ENCODE measurements at regions not wholly inside any gene's neighbourhood (a gene's known extent, or its start where the extent isn't known, plus 50 kb on each side); places are given as distances from the start of the nearest gene placed in this dataset.
"Not testable (repeated sequence)": the region's sequence is repeated elsewhere in the genome, so short reads cannot be mapped to it uniquely, and the experiment has no call there.

DNA sequence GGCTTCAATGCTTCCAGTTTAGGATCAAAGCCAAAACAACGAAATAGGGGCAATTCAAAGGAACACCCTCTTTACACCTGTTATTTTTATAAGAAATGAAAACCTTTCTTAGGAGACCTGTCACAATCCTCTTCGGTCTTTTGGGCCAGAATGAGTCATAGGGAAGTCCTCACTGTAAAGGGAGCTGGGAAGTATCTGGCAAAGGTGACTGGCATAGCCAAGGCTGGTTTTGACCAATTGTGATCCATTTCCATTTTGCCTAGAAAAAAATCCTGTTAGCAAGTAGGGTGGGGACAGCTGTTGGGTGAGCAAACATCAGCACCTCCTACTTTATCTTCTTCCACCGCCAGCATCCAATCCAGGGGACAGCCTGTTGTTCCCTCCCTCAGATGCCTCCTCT is 343.2 kb upstream of the SULF2 start:
- peaks cover 12% of the 10 kb centered on the region for H3K4me1 ChIP-seq (ENCODE audit: control insufficient read depth, insufficient read depth, low read length)
- peaks cover 4% of the 10 kb centered on the region for H3K9me3 ChIP-seq (ENCODE audit: control insufficient read depth, insufficient read depth, low read length)
- DNase-seq (ENCODE audit: low read depth in 4 of 6, low spot score in 6 of 6), result no peak
- no peak overlapping the region for H3K4me3 ChIP-seq (ENCODE audit: low read depth, low read length)
- no peaks in the 10 kb centered on the region for H3K36me3 ChIP-seq (ENCODE audit: control insufficient read depth, insufficient read depth, low read length)
- WGBS (ENCODE audit: insufficient coverage), result 100% methylated on average over 1 of the region's 3 CpGs
- H3K27ac ChIP-seq (ENCODE audit: low read depth, low read length), result no peak overlapping the region
- H3K27me3 ChIP-seq (ENCODE audit: control insufficient read depth, insufficient read depth, low read length), result no peaks in the 10 kb centered on the region

DNA sequence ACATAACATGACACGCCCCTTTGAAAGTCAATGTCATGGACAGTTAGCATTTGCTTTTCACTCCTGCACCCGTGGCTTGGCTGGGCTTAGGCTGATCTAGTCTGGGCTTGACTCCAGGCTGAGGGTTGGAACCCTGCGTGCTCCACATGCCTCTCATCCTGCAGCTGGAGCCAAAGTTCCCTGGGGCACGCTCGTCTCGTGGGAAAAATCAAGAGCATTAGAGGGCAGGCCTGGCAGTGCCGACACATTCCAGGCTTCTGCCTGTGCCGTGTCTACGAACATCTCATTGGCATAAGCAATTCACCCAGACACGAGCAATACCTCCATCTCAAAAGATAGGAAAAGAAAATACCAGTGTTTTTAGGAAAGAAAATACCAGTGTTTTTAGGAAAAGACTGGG is 342.7 kb upstream of the SULF2 start:
- not testable (repeated sequence) for H3K4me3 ChIP-seq (ENCODE audit: low read depth, low read length); H3K36me3 ChIP-seq (ENCODE audit: control insufficient read depth, insufficient read depth, low read length); H3K27ac ChIP-seq (ENCODE audit: low read depth, low read length); H3K9me3 ChIP-seq (ENCODE audit: control insufficient read depth, insufficient read depth, low read length); H3K27me3 ChIP-seq (ENCODE audit: control insufficient read depth, insufficient read depth, low read length)
- DNase-seq (ENCODE audit: low read depth in 4 of 6, low spot score in 6 of 6), result peak in 1 of 6 donors; percentile 43
- H3K4me1 ChIP-seq (ENCODE audit: control insufficient read depth, insufficient read depth, low read length), result peaks cover 12% of the 10 kb centered on the region
- WGBS (ENCODE audit: insufficient coverage), result 40% methylated on average over 1 of the region's 10 CpGs

DNA sequence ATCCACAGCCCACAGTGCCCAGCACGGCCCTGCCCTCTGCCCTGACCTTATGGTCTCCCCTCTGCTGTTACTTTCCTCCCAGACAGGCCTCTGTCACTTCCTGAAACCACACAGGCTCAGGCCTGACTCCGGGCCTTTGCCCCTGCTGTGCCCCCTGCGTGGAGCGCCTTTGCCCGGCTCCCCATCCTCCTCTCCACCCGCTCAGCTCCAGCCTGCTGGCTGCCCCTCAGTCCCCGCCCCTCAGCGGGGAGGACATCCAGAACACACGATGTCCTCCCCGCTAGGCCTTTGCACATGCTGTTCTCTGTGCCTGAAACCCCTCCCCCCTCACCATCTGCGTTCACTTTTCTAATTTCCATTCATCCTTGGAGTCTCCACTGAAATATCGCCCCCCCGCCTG is 341.9 kb upstream of the SULF2 start:
- WGBS (ENCODE audit: insufficient coverage), result 65% methylated on average over 5 of the region's 13 CpGs
- H3K36me3 ChIP-seq (ENCODE audit: control insufficient read depth, insufficient read depth, low read length); DNase-seq (ENCODE audit: low read depth in 4 of 6, low spot score in 6 of 6); H3K27ac ChIP-seq (ENCODE audit: low read depth, low read length); H3K9me3 ChIP-seq (ENCODE audit: control insufficient read depth, insufficient read depth, low read length); H3K4me3 ChIP-seq (ENCODE audit: low read depth, low read length); H3K27me3 ChIP-seq (ENCODE audit: control insufficient read depth, insufficient read depth, low read length): not testable (repeated sequence)
- H3K4me1 ChIP-seq (ENCODE audit: control insufficient read depth, insufficient read depth, low read length), result peaks cover 12% of the 10 kb centered on the region

DNA sequence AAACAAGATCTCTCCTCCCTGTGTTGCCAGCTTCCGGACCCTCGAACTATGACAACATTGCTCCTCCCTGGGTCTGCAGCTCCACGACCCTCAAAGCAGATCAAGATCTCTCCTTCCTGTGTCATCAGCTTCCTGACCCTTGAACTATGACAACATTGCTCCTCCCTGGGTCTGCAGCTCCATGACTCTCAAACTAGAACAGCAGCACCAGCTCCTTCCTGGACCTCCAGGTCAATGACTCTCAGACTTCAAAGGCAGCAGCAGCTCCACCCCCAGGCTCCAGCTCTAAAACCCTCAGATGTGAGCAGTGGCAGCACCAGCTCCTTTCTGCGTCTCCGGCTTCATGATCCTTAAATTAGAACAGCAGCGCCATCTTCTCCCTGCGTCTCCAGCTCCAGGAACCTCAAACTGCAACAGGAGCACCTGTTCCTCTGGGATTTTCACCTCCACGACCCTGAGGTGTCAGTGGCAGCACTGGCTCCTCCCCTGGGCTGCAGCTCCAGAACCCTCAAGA is 341.0 kb upstream of the SULF2 start:
- WGBS (ENCODE audit: insufficient coverage), result 64% methylated on average over 8 of the region's 8 CpGs
- H3K4me1 ChIP-seq (ENCODE audit: control insufficient read depth, insufficient read depth, low read length), result peaks cover 10% of the 10 kb centered on the region
- H3K36me3 ChIP-seq (ENCODE audit: control insufficient read depth, insufficient read depth, low read length), result no peaks in the 10 kb centered on the region
- no peaks in the 10 kb centered on the region for H3K27me3 ChIP-seq (ENCODE audit: control insufficient read depth, insufficient read depth, low read length)
- DNase-seq (ENCODE audit: low read depth in 4 of 6, low spot score in 6 of 6), result peak in 1 of 6 donors; percentile 21
- H3K27ac ChIP-seq (ENCODE audit: low read depth, low read length), result no peak overlapping the region
- H3K9me3 ChIP-seq (ENCODE audit: control insufficient read depth, insufficient read depth, low read length), result no peaks in the 10 kb centered on the region
- no peak overlapping the region for H3K4me3 ChIP-seq (ENCODE audit: low read depth, low read length)

DNA sequence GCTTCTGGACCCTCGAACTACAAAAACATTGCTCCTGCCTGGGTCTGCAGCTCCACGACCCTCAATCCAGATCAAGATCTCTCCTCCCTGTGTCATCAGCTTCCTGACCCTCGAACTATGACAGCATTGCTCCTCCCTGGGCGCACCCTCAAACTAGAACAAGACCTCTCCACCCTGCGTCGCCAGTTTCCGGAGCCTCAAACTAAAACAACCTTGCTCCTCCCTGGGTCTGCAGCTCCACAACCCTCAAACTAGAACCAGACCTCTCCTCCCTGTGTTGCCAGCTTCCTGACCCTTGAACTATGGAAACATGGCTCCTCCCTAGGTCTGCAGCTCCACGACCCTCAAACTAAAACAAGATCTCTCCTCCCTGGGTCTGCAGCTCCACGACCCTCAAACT is 339.7 kb upstream of the SULF2 start:
- DNase-seq (ENCODE audit: low read depth in 4 of 6, low spot score in 6 of 6), result no peak
- H3K27ac ChIP-seq (ENCODE audit: low read depth, low read length), result no peak overlapping the region
- no peaks in the 10 kb centered on the region for H3K36me3 ChIP-seq (ENCODE audit: control insufficient read depth, insufficient read depth, low read length)
- H3K9me3 ChIP-seq (ENCODE audit: control insufficient read depth, insufficient read depth, low read length), result no peaks in the 10 kb centered on the region
- H3K4me3 ChIP-seq (ENCODE audit: low read depth, low read length), result no peak overlapping the region
- no peaks in the 10 kb centered on the region for H3K27me3 ChIP-seq (ENCODE audit: control insufficient read depth, insufficient read depth, low read length)
- H3K4me1 ChIP-seq (ENCODE audit: control insufficient read depth, insufficient read depth, low read length), result peaks cover 8% of the 10 kb centered on the region
- 85% methylated on average over 9 of the region's 9 CpGs for WGBS (ENCODE audit: insufficient coverage)

DNA sequence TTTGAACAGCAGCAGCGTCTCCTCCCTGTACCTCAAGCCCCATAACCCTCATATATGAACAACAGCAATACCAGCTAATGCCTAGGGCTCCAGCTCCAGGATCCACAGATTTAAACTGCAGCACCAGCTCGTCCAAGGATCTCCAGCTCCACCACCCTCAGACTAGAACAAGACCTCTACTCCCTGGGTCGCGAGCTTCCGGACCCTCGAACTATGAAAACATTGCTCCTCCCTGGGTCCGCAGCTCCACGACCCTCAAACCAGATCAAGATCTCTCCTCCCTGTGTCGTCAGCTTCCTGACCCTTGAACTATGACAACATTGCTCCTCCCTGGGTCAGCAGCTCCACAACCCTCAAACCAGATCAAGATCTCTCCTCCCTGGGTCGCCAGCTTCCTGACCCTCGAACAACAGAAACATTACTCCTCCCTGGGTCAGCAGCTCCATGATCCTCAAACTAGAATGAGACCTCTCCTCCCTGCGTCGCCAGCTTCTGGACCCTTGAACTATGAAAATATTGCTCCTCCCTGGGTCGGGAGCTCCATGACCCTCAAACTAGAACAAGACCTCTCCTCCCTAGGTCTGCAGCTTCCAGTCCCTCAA is 339.0 kb upstream of the SULF2 start:
- DNase-seq (ENCODE audit: low read depth in 4 of 6, low spot score in 6 of 6), result no peak
- Histone ChIP-seq H3K27me3 (ENCODE audit: control insufficient read depth, insufficient read depth, low read length) (no peaks in the 10 kb centered on the region), H3K27ac (ENCODE audit: low read depth, low read length) (no peak overlapping the region), H3K9me3 (ENCODE audit: control insufficient read depth, insufficient read depth, low read length) (no peaks in the 10 kb centered on the region), H3K36me3 (ENCODE audit: control insufficient read depth, insufficient read depth, low read length) (no peaks in the 10 kb centered on the region), H3K4me3 (ENCODE audit: low read depth, low read length) (no peak overlapping the region), H3K4me1 (ENCODE audit: control insufficient read depth, insufficient read depth, low read length) (peaks cover 8% of the 10 kb centered on the region)
- 94% methylated on average over 14 of the region's 14 CpGs for WGBS (ENCODE audit: insufficient coverage)

DNA sequence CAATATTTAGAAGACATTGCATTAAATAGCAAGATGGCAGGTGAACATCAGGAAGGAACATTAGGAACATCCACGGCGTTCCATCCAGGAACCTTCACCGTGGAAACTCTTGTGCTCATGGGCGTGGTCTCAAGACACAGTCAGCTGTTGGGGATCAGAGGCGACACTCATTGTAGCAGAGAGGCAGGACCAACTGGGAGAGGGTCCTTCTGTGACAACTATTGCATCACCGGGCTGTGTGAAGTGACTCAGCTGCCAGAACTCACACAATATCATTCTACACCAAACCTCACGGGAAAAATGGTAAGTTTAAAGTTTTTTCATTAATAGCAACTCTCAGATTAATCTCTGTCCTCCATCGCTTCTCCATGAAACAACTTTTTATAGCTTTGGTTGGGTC is 334.8 kb upstream of the SULF2 start:
- WGBS (ENCODE audit: insufficient coverage), result 94% methylated on average over 4 of the region's 8 CpGs
- H3K4me1 ChIP-seq (ENCODE audit: control insufficient read depth, insufficient read depth, low read length), result no peaks in the 10 kb centered on the region
- H3K36me3 ChIP-seq (ENCODE audit: control insufficient read depth, insufficient read depth, low read length), result no peaks in the 10 kb centered on the region
- H3K27ac ChIP-seq (ENCODE audit: low read depth, low read length), result no peak overlapping the region
- no peak for DNase-seq (ENCODE audit: low read depth in 4 of 6, low spot score in 6 of 6)
- no peak overlapping the region for H3K4me3 ChIP-seq (ENCODE audit: low read depth, low read length)
- no peaks in the 10 kb centered on the region for H3K27me3 ChIP-seq (ENCODE audit: control insufficient read depth, insufficient read depth, low read length)
- no peaks in the 10 kb centered on the region for H3K9me3 ChIP-seq (ENCODE audit: control insufficient read depth, insufficient read depth, low read length)

DNA sequence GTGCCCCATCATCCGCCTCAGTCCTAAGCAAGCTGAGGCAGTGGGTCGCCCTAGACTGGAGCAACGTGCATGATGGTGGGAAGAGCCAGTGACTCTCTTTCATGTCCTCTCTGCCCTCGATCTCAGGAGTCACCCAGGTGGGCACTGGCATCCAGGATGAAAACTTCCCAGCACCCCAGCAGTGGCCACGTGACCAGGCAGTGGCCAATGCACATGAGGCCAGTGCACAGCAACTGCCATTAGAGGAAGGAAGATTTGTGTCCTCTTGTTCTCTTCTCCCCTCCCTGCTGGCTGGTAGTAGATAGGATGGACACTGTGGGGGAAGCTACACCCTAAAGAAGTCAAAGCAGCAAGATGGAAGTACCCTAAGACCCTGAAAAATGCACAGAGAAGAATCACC is 334.1 kb upstream of the SULF2 start:
- H3K4me3 ChIP-seq (ENCODE audit: low read depth, low read length); DNase-seq (ENCODE audit: low read depth in 4 of 6, low spot score in 6 of 6); H3K27ac ChIP-seq (ENCODE audit: low read depth, low read length); H3K27me3 ChIP-seq (ENCODE audit: control insufficient read depth, insufficient read depth, low read length); H3K4me1 ChIP-seq (ENCODE audit: control insufficient read depth, insufficient read depth, low read length); H3K9me3 ChIP-seq (ENCODE audit: control insufficient read depth, insufficient read depth, low read length); H3K36me3 ChIP-seq (ENCODE audit: control insufficient read depth, insufficient read depth, low read length): not testable (repeated sequence)
- WGBS (ENCODE audit: insufficient coverage), result 100% methylated on average over 4 of the region's 5 CpGs

DNA sequence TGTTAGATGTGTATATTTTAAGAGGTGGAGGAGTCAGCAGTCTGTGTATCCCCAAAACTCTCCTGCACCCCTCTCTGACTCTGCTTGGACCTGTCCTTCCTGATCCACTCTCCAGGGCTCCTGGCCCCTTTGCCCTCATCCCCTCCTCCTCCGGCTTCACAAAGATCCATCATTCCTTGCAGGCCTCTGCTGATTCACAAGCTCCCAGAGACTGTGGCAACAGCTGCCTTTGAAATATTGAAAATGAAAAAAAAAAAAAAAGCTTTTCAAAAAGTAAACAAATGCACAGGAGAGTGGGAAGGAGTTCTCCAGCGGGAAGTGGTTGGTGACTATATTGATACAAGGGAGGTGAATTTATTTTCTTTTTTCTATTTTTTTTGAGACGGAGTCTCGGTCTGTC is 330.2 kb upstream of the SULF2 start:
- H3K4me3 ChIP-seq (ENCODE audit: low read depth, low read length), result no peak overlapping the region
- H3K36me3 ChIP-seq (ENCODE audit: control insufficient read depth, insufficient read depth, low read length), result no peaks in the 10 kb centered on the region
- 88% methylated on average over 3 of the region's 4 CpGs for WGBS (ENCODE audit: insufficient coverage)
- H3K4me1 ChIP-seq (ENCODE audit: control insufficient read depth, insufficient read depth, low read length), result no peaks in the 10 kb centered on the region
- no peak for DNase-seq (ENCODE audit: low read depth in 4 of 6, low spot score in 6 of 6)
- no peak overlapping the region for H3K27ac ChIP-seq (ENCODE audit: low read depth, low read length)
- H3K27me3 ChIP-seq (ENCODE audit: control insufficient read depth, insufficient read depth, low read length), result no peaks in the 10 kb centered on the region
- H3K9me3 ChIP-seq (ENCODE audit: control insufficient read depth, insufficient read depth, low read length), result no peaks in the 10 kb centered on the region

DNA sequence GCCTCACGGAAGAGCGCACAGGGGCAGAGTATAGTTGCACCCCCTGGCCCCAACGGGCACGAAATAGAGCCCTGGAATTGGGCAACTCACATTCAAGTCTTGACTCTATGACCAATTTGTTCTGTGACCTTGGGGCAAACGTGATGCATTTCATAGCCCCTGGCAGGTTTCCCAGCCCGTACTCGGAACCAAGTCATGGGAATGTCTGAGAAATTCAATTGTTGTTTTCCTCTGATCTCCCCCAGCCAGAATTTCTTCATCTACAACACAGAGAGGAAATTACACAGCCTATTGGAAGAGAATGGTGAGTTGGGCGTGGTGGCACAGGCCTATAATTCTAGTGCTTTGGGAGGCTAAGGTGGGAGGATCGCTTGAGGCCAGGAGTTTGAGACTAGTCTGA is 322.3 kb upstream of the SULF2 start:
- no peak overlapping the region for H3K4me3 ChIP-seq (ENCODE audit: low read depth, low read length)
- H3K9me3 ChIP-seq (ENCODE audit: control insufficient read depth, insufficient read depth, low read length), result no peaks in the 10 kb centered on the region
- H3K4me1 ChIP-seq (ENCODE audit: control insufficient read depth, insufficient read depth, low read length), result peaks cover 5% of the 10 kb centered on the region
- H3K36me3 ChIP-seq (ENCODE audit: control insufficient read depth, insufficient read depth, low read length), result no peaks in the 10 kb centered on the region
- WGBS (ENCODE audit: insufficient coverage), result 82% methylated on average over 7 of the region's 9 CpGs
- no peak overlapping the region for H3K27ac ChIP-seq (ENCODE audit: low read depth, low read length)
- peaks cover 2% of the 10 kb centered on the region for H3K27me3 ChIP-seq (ENCODE audit: control insufficient read depth, insufficient read depth, low read length)
- no peak for DNase-seq (ENCODE audit: low read depth in 4 of 6, low spot score in 6 of 6)

Measured in spinal cord (tissue), 9 donors.